ELF-1 (cell line): ENCODE measurements at regions not wholly inside any gene's neighbourhood (a gene's known extent, or its start where the extent isn't known, plus 50 kb on each side); places are given as distances from the start of the nearest gene placed in this dataset.

Source experiments
- DNase-seq: peaks from one replicate; pipeline ENCODE4 v3.0.0-alpha.2; 2016; ENCODE audit warnings: low read depth, low spot score

DNA sequence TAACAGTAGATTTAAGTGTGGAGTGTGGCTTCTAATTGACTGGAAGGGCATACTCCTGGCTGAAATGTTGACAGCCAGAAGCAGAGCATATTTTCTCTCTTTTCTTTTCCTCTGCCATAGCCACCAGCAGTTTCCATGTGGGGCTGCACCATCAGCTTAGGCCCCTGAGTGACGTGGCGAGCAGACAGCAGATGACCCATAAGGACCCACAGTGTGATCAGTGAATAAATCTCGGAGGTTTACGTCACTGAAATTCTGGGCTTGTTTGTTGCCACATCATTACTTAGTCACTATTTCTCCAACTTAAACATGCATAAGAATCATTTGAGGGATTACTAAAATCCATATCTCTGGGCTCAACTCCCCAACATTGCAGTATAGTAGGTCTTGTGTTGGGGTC is 549.7 kb upstream of the TMEM132C start:
- no peak for DNase-seq

DNA sequence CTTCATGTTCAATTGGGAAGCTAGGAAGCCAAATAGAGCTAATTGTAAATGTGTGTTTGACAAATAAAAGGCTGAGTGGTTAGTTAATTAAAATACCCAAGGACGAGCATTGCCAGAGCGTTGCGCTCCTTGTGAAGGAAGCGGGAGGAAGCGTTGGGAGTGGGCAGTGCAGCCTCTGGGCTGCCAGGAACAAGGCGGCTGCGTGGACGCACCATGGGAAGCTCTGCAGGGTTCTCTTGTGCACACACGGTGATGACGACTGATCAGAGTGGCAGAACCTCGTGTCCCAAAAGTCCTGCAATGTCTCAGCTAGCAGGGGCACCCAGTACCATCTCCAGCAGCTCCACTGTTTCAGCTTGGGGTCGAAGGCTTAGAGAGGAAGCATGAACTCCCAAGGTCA is 546.6 kb upstream of the TMEM132C start:
- no peak for DNase-seq

DNA sequence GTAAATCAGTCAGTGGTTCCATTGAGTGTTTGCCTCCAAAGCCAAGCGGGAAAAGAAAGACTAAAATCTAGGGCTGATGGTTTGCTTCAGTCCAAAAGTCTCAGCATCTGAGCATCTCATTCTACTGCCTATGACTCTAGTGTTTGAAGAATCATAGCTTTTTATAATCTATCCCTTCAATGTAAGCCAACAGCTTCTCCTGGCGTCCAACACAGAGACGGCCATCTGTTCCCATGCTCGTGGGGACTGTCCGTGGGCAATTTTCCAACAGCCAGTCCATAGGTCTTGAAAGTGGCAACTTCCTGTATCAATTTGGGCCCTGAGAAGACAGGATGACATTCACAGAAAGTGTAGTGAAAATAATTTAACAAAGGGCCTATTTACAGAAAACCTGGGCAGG is 544.4 kb upstream of the TMEM132C start:
- DNase-seq: no peak

DNA sequence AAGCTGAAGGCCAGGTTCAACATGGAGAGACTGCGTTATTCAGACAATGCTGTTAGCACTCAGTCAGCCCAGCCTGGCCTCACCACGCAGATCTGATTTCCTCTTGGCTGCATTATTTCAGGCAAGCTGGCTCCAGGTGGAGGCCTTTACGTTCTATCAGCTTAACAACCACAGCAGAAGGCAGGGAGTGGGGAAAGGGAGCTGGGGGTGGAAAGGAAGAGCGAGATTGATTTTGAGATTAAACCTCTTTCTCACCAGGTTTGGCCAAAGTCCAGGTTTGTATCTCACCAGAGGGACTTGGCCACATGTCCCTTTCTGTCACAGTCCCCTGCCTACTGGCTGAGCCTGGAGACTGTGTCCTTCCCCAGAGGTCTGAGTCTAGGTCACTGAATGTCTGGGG is 543.7 kb upstream of the TMEM132C start:
- no peak for DNase-seq

DNA sequence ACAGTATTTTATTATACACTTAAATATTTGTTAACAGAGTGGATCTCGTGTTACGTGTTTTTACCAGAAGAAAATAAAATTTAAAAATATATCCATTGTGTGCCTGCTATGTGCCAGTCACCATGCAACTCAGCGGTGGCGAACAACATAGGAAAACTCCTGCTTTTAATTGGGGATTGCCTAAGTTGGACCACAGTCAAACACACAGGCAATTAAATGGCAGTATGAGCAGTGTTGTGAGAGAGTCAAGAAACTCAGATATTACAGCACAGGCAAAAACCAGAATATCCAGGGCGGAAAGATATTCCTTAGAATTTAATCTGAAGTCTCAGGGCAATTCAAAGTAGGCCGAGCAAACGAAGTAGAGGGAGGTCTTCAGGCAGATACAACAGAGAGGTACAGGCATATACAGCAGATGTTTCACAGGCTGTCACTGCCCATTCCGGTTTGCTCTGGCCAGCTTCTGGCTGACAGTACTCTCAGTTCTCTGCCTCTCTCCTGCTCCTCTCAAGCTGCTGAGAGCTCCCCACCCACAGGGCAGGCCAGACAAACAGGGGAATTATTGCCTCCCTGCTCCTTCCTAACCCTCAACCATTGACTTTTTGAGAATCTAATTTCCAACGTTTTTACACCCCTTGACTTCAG is 540.2 kb upstream of the TMEM132C start:
- no peak for DNase-seq

DNA sequence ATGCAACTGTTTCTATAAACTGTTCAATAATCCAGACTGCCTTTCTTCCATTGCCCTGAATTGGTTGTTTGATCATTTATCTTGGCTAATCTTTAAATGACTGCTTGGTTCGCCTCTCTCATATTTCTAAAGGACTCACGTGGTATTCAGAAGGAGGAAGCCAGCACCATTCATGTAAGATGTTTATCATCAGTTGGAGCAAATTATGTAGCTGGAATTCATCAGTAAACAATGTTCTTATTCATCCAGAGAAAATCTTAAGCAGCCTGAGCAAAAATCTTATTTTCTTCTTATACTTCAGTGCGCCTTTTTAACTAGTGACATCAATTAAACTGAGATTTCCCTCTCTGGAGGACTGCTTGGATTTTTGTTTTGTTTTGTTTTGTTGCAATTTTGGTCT is 538.7 kb upstream of the TMEM132C start:
- no peak for DNase-seq

DNA sequence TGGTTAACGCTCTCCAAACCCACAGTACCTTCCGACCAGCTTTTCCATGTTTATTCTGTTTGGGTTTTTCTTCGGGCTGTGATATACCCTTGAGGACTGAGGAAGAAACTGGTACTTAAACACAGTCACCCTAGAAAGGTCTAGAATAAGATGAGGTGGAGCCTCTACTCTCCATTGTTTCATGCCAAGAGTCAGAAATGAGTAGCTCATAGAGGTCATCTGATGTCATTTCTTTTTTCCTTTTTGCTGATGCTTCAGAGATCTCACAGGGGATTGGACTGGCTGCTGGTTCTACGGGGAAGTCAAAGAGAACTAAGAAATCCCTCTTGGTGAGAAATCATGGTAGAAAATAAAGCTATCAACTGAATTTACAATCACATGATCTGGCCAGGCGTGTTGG is 538.2 kb upstream of the TMEM132C start:
- DNase-seq: no peak

DNA sequence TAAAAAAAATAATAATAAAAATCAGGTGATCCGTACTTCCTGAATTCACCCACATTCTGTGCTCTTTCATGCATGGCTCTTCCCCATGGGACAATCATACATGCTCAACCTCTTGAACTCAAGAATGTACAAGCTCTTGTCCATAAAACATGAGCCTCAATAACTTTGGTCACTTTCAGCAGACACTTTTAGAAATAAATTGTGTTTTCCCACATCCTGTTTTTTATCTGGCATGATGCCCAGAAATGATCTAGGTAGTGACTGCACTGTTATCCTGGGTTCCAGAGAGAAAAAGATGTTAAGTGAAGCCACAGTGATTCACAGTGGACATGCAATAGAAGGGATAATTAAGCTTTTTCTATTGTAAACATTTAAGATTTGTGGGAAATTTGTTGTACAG is 537.6 kb upstream of the TMEM132C start:
- DNase-seq: no peak

DNA sequence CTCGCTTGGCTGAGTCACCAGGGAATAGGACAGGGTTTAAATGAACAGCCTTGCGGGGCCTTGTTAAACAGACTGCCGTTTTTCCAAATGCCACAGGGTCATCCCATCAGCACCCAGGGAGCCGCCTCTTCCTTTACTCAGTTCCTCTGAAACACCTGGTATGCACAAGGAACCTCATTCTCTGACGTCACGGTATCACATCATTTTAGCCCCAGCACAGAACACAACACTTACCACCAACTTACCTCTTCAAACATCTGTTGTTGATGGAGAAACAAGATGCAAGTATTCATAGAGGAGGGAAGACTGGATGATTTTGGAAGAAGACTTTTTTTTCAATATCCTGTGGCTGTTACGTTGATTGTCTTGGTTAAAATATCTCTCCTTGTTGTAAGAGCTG is 535.3 kb upstream of the TMEM132C start:
- no peak for DNase-seq

DNA sequence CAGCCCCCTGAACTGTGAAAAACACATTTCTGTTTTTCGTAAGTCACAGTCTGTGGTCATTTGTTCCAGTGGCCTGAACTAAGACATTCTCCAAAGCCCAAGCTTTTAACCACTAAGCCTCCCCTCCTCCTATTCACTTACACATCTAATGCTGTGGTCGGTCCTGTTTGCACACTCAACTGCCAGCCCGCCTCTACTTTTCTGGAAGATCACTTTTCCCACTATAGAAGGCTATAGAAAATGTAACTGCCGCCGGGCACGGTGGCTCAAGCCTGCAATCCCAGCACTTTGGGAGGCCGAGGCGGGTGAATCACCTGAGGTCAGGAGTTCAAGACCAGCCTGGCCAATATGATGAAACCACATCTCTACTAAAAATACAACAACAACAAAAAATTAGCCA is 524.7 kb upstream of the TMEM132C start:
- DNase-seq: no peak

DNA sequence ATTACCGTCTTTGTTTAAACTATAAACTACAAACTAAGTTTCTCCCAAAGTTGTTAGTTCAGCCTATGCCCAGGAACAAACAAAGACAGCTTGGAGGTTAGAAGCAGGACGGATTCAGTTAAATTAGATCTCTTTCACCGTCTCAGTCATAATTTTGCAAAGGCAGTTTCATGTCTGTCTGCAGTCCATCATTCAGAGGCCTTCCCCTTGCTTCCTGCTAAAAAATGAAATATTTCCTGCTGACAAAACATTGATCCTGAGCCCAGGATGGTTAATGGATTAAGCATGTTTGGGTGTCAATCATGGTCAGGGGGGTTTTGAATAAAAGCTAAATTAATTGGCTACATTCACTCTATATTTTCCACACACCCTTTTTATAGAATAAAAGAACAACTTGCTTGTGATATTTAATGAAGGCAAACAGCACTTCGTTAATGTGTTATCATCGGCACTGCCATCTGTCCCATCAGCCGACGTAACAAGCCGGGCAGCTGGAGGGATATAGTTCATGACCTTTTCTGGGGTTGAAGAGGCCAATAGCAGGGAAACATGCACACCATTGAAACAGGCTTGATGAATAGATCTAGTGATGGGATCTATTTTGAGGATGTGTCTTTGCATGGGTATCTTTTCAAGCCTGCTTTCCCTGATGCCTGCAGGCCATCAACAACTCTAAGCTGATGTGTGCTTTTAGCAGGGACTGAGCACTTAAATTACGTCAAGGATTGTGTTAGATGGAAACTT is 521.3 kb upstream of the TMEM132C start:
- no peak for DNase-seq

DNA sequence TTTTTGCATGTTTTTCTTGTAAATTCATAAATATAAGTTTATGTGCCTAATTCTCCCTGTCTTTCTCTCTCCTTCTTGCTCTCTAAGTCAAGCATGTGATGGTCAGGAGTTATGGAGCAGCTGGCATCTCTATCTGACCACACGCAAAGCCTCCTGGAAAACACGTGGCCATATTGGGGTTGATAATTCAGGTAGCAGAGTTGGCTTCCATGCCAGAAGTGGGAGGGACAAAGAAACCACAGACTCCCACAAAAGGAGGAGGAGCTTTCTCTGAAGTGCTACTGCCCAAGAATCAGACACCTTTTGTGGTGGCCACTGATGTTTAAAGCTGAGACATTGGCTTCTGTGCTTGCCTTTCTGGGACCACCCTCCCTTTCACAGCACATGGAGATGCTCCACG is 517.6 kb upstream of the TMEM132C start:
- no peak for DNase-seq

DNA sequence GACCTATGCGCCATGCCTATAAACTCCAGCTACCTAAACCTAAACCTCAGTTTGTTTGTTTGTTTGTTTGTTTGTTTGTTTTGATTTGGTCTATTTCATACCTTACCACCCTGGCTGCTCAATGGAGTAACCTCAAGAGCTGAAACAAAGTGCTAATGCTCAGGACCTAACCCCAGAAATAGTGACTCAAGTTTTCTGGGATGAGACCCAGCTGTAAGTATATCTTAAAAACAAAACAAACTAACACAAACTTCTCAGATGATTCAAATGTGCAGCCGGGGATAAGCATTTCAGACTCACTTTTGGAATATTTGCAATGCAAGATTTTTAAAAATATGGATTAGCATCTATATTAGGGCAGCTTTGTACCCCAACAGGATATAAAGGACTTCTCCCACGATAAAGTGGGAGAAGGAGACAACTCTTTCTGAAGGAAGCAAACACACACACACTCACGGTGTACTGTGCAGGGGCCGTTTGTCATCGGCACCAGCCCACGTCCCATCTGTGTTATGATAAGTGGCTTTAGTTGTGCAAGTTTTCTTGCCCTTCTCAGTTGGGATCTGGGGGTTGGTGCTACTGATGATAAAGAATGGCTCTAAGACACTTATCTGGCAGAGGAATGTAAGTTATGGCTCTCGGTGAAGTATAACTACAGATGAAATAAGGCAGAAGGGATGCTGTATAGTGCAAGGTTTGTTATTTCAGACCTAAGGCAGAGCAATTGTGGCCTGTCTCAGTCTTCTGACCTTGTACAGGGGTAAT is 516.7 kb upstream of the TMEM132C start:
- no peak for DNase-seq

DNA sequence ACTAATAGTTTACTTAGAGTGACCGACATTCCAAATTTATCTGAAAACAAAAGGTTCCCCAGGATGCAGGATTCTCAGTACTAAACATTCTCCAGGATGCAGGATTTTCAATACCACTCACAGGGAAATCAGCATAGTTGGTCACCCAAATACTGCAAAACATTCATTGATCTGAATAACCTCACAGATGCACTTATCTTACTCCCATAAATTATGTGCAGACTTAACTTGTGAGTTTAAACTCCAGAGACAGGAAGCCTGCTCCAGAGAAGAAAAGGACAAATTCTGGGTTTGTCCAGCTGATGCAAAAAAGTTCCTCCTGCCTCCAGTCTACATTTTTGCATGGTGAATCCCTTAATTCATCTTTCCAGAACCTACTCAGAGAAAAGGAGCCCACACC is 514.2 kb upstream of the TMEM132C start:
- DNase-seq: no peak

DNA sequence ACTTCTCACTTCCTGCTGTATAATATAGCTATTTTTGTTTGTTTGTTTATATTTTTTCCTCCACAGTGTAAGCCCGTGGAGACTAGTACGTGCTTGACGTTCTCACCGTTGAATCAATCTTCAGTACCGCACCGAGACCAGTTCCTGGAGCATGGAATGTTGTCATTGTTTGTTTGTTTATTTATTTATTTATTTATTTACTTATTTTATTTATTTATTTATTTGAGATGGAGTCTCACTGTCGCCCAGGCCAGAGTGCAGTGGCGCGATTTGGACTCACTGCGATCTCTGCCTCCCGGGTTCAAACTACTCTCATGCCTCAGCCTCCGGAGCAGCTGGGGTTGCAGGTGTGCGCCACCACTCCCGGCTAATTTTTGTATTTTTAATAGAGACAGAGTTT is 506.6 kb upstream of the TMEM132C start:
- DNase-seq: no peak

DNA sequence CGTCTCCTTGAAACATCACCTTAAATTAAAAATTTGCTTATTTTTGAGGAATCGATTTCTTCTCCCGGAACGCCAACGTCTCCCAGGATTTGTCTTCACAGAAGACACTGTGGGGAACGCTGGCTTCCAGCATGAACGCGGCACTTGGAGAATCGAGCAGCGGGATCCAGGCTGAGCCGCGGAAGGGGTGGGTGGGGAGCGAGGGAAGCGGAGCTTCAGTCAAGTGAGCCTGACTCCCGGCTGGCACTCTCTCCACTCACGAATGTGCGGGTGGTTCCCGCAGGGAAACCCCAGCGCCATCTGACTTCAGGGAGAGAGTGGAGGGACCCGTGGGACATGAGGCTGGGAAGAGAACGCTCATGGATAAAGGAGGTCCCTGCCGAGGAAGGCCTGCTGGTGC is 506.0 kb upstream of the TMEM132C start:
- no peak for DNase-seq

DNA sequence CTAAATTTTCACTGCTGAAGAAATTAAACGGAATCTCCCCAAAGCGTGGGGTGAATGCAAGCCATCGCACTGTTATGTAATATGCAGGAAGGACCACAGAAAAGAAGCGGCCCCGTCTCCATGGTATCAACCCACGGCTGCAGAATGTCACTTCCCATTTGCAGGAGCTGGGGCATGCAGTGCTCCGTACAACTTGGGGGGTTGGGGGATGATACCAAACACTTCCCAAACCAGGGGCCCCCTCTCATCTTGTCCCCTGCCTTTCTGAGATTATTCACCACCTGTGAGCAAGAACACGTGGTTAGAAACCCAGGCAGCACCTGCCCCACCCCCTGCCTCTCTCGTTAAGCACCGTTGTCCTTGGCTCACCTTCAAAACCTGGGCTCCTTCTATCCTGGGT is 505.1 kb upstream of the TMEM132C start:
- DNase-seq: no peak

DNA sequence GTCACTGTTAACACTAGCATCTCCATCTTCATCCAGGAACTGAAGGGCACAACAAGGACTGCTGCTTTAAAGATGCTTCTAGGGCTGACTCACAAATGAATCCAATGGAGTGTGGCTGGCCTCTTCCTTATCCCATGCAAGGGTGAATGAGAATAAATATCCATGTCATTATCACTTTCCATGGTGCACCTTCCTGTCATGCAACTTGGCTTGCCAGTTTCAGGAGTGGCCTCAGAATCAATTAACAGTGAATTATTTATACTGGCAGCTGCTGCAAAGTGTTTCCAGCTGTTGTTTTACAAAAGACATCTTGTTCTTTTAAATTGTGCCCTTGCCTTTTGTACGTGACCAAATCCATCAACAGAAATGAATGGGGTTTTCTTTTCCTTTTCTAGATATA is 499.3 kb upstream of the TMEM132C start:
- DNase-seq: no peak

DNA sequence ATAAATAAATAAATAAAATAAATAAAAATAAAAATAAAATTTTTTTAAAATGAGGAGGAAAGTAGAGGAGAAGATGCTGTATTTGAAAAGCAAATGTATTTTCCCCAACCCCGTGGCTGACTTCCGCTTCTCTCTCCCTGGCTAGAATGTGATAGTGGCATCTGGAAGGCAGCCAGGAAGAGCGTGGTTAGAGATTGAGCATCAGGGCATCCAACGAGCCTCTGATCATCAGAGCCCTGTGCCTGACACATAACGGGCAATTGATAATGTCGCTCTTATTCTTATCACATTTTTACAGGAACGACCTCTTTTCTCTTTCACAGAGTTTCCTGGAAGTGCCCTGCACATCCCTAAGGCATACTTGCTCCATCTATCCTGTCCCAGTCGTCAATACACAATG is 496.9 kb upstream of the TMEM132C start:
- DNase-seq: no peak

DNA sequence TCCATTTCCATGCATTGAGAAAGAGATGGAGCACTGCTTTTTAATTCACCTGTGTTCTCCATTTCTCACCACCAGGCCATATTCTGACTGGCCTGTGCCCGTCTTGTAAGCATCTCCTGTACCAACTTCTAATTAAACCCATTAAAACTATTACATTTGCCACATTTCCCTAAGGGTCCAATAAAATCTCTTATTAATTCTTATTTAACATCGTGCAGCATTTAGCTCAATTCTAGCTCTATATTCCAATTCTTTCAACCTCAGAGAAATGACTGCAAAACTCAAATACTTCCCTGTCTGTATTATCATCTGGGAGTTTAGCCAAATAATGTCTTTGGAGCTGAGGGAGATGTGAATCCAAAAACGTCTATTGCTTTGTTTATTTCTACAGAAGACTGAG is 495.4 kb upstream of the TMEM132C start:
- no peak for DNase-seq

DNA sequence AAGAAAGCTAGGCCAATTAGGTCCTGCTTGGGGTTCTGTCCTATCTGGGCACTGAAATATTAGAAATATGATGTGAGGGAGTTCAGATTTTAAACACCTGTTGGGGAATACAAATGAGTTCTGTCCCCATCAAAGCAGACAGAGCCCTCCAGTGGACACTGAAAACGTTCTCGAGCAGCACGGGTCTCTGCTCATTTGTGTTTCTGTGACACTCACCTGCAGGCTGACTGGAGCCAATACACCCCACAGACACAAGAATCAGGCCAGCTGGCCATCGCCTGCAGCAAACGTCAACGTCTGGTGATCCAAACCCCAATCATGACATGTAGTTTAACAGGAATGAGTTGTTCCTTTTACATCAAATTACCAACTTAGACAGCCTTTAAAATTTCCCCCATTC is 493.4 kb upstream of the TMEM132C start:
- DNase-seq: peak; percentile 55

DNA sequence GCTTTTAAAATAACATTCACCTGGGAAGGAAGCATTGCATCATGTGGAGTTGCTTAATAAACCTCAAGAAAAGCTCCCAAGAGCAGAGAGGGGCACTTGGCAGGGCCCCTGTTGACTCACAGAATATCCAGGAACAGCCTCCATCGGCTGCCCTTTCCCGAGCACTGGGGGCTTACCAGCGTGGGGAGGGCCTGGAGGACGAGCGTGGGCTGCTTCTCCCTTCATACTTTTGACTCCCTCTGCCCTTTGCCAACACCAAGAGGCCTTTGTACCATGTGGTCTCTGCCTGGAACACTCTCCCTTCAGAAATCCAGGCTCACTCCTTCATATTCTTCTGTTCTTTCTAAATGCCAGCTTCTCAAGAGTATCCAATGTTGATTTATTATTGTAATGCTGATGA is 492.1 kb upstream of the TMEM132C start:
- no peak for DNase-seq
